HG03064 (cell line): ENCODE measurements at regions not wholly inside any gene's neighbourhood (a gene's known extent, or its start where the extent isn't known, plus 50 kb on each side); places are given as distances from the start of the nearest gene placed in this dataset.
"Not testable (repeated sequence)": the region's sequence is repeated elsewhere in the genome, so short reads cannot be mapped to it uniquely, and the experiment has no call there.

Source experiments
- ATAC-seq: cut with Tn5 transposase; IDR thresholded peaks from one replicate; pipeline ENCODE4 v1.9.1; 2021; ENCODE audit warnings: low read depth; ENCODE audit not compliant: unreplicated experiment

- ATAC-seq: no peak
Observed at GRCh38 chrX:46367491-46367890, 177.7 kb downstream of the ZNF674 start.

- no peak for ATAC-seq
Observed at GRCh38 chrX:46366381-46367207, 178.6 kb downstream of the ZNF674 start.

- no peak for ATAC-seq
Observed at GRCh38 chrX:46354481-46354880, 190.7 kb downstream of the ZNF674 start.

GRCh38 chrX:46341767-46342322, 203.4 kb downstream of the ZNF674 start:
- no peak for ATAC-seq

GRCh38 chrX:46340696-46341095, 204.5 kb downstream of the ZNF674 start:
- ATAC-seq: no peak

GRCh38 chrX:46333550-46333949, 211.7 kb downstream of the ZNF674 start:
- ATAC-seq: no peak

- no peak for ATAC-seq
Observed at GRCh38 chrX:46330981-46331380, 214.2 kb downstream of the ZNF674 start.

- no peak for ATAC-seq
Observed at GRCh38 chrX:46330513-46330912, 214.7 kb downstream of the ZNF674 start.

GRCh38 chrX:46328133-46328532, 217.1 kb downstream of the ZNF674 start:
- ATAC-seq: no peak

GRCh38 chrX:46327566-46328115, 217.6 kb downstream of the ZNF674 start:
- ATAC-seq: no peak

GRCh38 chrX:46326161-46326560, 219.1 kb downstream of the ZNF674 start:
- ATAC-seq: no peak

- ATAC-seq: no peak
Observed at GRCh38 chrX:46325312-46325877, 219.8 kb downstream of the ZNF674 start.

GRCh38 chrX:46324166-46324565, 221.1 kb downstream of the ZNF674 start:
- ATAC-seq: no peak

GRCh38 chrX:46322929-46323328, 222.3 kb downstream of the ZNF674 start:
- not testable (repeated sequence) for ATAC-seq

- ATAC-seq: no peak
Observed at GRCh38 chrX:46321676-46322075, 223.5 kb downstream of the ZNF674 start.

- ATAC-seq: no peak
Observed at GRCh38 chrX:46319750-46320149, 225.5 kb downstream of the ZNF674 start.

GRCh38 chrX:46318551-46318950, 226.7 kb downstream of the ZNF674 start:
- ATAC-seq: no peak

- no peak for ATAC-seq
Observed at GRCh38 chrX:46317163-46317562, 228.1 kb downstream of the ZNF674 start.

- no peak for ATAC-seq
Observed at GRCh38 chrX:46311581-46312120, 233.6 kb downstream of the ZNF674 start.

GRCh38 chrX:46310815-46311497, 234.3 kb downstream of the ZNF674 start:
- ATAC-seq: no peak

- ATAC-seq: no peak
Observed at GRCh38 chrX:46308110-46308509, 237.1 kb downstream of the ZNF674 start.
